GM21723 (cell line): ENCODE measurements at regions not wholly inside any gene's neighbourhood (a gene's known extent, or its start where the extent isn't known, plus 50 kb on each side); places are given as distances from the start of the nearest gene placed in this dataset.
"Not testable (repeated sequence)": the region's sequence is repeated elsewhere in the genome, so short reads cannot be mapped to it uniquely, and the experiment has no call there.

Experiments used
- ATAC-seq: cut with Tn5 transposase; IDR thresholded peaks from one replicate; pipeline ENCODE4 v1.9.1; 2021; ENCODE audit warnings: mild to moderate bottlenecking, moderate library complexity; ENCODE audit not compliant: unreplicated experiment

GRCh38 chr5:102154791-102155605 is 141.1 kb downstream of the SLCO4C1 start:
- ATAC-seq: not testable (repeated sequence)

GRCh38 chr5:102154291-102154690 is 141.8 kb downstream of the SLCO4C1 start:
- no peak for ATAC-seq

GRCh38 chr5:102153003-102153759 is 142.9 kb downstream of the SLCO4C1 start:
- peak; percentile 81 for ATAC-seq

- no peak for ATAC-seq
These were observed 157.1 kb downstream of the SLCO4C1 start for GRCh38 chr5:102139029-102139428.

GRCh38 chr5:102138243-102138653 is 157.8 kb downstream of the SLCO4C1 start:
- ATAC-seq: no peak

GRCh38 chr5:102130890-102131289 is 165.2 kb downstream of the SLCO4C1 start:
- ATAC-seq: no peak

GRCh38 chr5:102130386-102130785 is 165.7 kb downstream of the SLCO4C1 start:
- no peak for ATAC-seq

- ATAC-seq: no peak
These were observed 176.8 kb downstream of the SLCO4C1 start for GRCh38 chr5:102119252-102119651.

GRCh38 chr5:102115736-102116135 is 180.3 kb downstream of the SLCO4C1 start:
- no peak for ATAC-seq

GRCh38 chr5:102114525-102115069 is 181.5 kb downstream of the SLCO4C1 start:
- ATAC-seq: no peak

- no peak for ATAC-seq
These were observed 188.2 kb downstream of the SLCO4C1 start for GRCh38 chr5:102107865-102108264.

- no peak for ATAC-seq
These were observed 189.5 kb downstream of the SLCO4C1 start for GRCh38 chr5:102106599-102106998.

- no peak for ATAC-seq
These were observed 196.2 kb downstream of the SLCO4C1 start for GRCh38 chr5:102099766-102100331.

- not testable (repeated sequence) for ATAC-seq
These were observed 197.0 kb downstream of the SLCO4C1 start for GRCh38 chr5:102099083-102099482.

GRCh38 chr5:102098606-102099005 is 197.5 kb downstream of the SLCO4C1 start:
- not testable (repeated sequence) for ATAC-seq

GRCh38 chr5:102090770-102091169 is 205.3 kb downstream of the SLCO4C1 start:
- ATAC-seq: peak; percentile 91

GRCh38 chr5:102089883-102090282 is 206.2 kb downstream of the SLCO4C1 start:
- no peak for ATAC-seq

GRCh38 chr5:102087906-102088305 is 208.2 kb downstream of the SLCO4C1 start:
- ATAC-seq: no peak

- ATAC-seq: no peak
These were observed 215.8 kb downstream of the SLCO4C1 start for GRCh38 chr5:102080288-102080687.

- no peak for ATAC-seq
These were observed 218.2 kb downstream of the SLCO4C1 start for GRCh38 chr5:102077920-102078319.

GRCh38 chr5:102069974-102070373 is 226.1 kb downstream of the SLCO4C1 start:
- no peak for ATAC-seq
